Brain microvascular endothelial cell (primary cell): ENCODE measurements at regions not wholly inside any gene's neighbourhood (a gene's known extent, or its start where the extent isn't known, plus 50 kb on each side); places are given as distances from the start of the nearest gene placed in this dataset.

ENCODE experiments used
- DNase-seq: peaks from one replicate; pipeline ENCODE4 v3.0.0-alpha.2; 2020
- H3K27ac ChIP-seq: fragments of 250-450 bp; sonication (Bioruptor Pico); 2 replicates; pipeline ENCODE4 v1.5.1; 2020; ENCODE audit warnings: mild to moderate bottlenecking, moderate library complexity
- H3K27me3 ChIP-seq: fragments of 250-450 bp; sonication (Bioruptor Pico); replicated peaks from 2 replicates; pipeline ENCODE4 v1.5.1; 2020; ENCODE audit warnings: mild to moderate bottlenecking
- H3K36me3 ChIP-seq: fragments of 250-450 bp; sonication (Bioruptor Pico); replicated peaks from 2 replicates; pipeline ENCODE4 v1.5.1; 2020; ENCODE audit warnings: mild to moderate bottlenecking
- H3K4me3 ChIP-seq: 2 replicates; pipeline ENCODE4 v1.5.1; 2011; ENCODE audit warnings: low read depth, mild to moderate bottlenecking, control low read depth, low read length, moderate library complexity
- CTCF ChIP-seq: IDR thresholded peaks from 2 replicates; pipeline ENCODE4 v1.5.1; 2011; ENCODE audit warnings: low read depth, mild to moderate bottlenecking, moderate library complexity, low read length, control low read depth, inconsistent platforms; ENCODE audit errors: missing control alignments
- in situ Hi-C: cut with HindIII; loops from 2 replicates; pipeline ENCODE4 v1.10.0; 2017; ENCODE audit warnings: low sequenced_read_pairs, low pct_ligation_motif_present

DNA sequence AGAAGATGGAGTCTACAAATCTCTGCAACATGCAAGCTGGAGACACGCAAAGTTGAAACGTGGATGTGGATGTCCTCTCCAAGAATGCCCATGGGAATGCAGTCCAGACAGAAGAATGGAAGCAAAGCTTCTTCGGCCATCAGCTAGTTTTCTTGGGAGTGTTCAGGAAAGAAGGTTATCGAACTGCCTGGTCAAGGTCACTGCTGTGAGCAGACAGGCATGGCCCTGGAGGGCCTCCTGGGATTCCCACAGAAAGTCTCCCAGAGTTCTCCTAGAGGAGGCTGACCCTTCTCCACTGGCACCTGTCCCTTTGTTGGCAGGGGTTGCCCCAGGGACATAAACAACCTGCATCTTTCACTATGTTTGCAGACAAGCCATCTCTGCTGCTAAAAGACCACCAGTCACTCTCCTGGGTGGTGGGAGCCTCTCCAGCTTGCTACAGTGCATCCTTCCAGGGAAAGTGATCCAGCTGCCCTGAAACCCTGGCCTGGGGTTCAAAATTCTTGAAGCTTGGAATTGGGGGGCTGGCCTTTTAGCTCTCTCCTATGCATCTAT lies 265.8 kb downstream of the SYK start:
- no peak for TF ChIP-seq CTCF
- Histone ChIP-seq H3K36me3 (no peaks in the 10 kb centered on the region), H3K27me3 (no peaks in the 10 kb centered on the region), H3K4me3 (no peak overlapping the region), H3K27ac (no peak overlapping the region)
- no peak for DNase-seq
- in situ Hi-C loops: no loop called here

- Histone ChIP-seq H3K4me3 (no peak overlapping the region), H3K27ac (peak overlapping the region; percentile 94), H3K36me3 (no peaks in the 10 kb centered on the region), H3K27me3 (no peaks in the 10 kb centered on the region)
- TF ChIP-seq CTCF: no peak
- in situ Hi-C loops: no loop called here
- DNase-seq: peak; percentile 96
Observed at GRCh38 chr9:91071184-91071990, 269.8 kb downstream of the SYK start.

DNA sequence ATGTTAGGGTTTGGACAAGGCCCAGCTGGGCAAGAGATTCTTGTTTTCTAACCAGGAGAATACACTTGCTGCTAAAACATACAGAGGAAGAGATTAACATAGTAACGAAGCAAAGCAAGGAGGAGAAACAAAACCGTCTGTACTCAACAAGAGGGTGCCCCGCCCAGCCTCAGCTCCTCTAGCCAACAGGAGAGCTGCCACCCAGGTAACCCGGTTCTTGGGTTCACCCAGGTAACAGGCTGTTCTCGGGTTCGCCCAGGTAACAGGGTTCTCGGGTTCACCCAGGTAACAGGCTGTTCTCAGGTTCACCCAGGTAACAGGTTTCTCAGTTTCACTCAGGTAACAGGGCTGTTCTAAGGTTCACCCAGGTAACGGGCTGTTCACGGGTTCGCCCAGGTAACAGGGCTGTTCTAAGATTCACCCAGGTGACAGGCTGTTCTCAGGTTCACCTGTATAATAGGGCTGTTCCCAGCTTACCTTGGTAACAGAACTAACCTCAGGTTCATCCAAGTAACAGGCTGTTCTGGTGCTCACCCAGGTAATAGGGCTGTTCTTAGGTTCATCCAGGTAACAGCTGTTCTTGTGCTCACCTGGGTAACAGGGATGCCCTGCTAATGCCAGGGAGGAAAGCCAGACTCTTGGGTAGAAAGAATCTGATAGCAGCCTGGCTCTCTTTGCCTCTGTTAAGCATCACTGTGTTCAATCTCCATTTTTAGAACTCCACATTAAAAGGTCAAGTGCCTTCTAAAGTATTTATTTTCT lies 271.6 kb downstream of the SYK start:
- DNase-seq: no peak
- Histone ChIP-seq H3K27me3 (no peaks in the 10 kb centered on the region), H3K4me3 (no peak overlapping the region), H3K36me3 (no peaks in the 10 kb centered on the region), H3K27ac (no peak overlapping the region)
- in situ Hi-C loops: no loop called here
- TF ChIP-seq CTCF: no peak

DNA sequence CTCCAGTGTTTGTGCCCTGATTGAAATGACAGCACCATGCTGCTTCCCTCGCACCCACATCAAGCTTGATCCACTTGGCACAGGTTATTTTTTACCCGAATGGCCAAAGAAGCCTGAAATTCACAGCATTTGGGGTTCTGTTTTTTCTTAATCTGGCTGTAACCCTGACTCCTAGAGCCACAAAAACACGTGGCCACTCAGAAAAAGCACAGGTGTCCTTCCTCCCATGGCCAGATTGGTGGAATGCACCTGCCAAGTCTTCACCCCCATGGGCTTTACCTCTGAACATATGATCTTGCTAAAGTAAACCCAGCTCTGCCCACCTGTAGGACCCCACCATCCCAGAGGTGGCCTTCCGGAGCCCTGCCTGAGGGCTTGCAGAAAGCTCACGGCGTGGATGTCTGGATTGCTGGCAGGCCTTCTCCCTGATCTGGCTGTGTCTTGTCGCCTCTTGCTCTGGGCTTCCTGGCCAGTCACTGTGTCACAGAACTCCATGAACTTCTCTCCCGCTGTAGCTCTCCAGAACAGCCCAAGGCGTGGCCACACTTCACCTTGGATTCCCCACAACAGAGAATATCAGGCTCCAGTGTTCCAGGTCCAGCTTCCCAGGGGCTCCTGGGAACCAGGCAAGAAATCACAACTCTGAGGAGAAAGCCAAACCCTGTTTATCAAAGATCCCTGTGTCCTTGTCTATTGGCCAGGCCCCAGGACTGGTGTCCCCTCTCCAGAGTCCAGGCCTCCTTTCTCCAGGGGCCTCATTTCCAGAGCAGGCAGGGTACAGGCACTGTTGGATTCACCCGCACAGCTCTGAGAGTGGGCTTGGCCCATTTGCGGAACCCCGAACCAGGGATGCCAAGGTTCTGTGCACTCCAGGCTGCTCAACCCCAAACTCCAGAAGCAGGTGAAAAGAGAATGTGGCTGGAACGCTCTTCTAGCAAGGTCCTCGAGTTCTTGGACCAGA lies 272.5 kb downstream of the SYK start:
- in situ Hi-C loops: no loop called here
- Histone ChIP-seq H3K4me3 (no peak overlapping the region), H3K27ac (peak overlapping the region; percentile 16), H3K36me3 (no peaks in the 10 kb centered on the region), H3K27me3 (no peaks in the 10 kb centered on the region)
- DNase-seq: no peak
- no peak for TF ChIP-seq CTCF

DNA sequence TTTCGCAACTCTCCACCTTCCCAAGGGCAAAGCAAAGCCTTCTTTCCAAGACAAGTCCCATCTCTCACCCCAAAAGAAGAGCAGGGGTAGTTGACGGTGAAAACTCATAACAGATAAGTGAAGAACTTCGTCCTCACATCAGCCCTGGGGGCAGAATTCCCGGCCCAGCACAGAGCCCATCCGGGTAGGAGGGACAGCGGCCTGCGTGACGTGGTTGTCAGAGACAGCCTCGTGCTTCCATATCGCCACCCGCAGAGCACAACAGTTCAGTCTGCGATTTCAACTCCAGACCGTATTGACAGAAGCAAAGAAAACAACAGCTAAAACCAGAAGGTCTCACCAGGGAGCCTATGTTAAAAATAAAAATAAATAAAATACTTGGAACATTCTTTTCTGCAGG lies 273.2 kb downstream of the SYK start:
- in situ Hi-C loops: no loop called here
- Histone ChIP-seq H3K27ac (peak overlapping the region; percentile 16), H3K4me3 (no peak overlapping the region), H3K36me3 (no peaks in the 10 kb centered on the region), H3K27me3 (no peaks in the 10 kb centered on the region)
- no peak for TF ChIP-seq CTCF
- peak; percentile 55 for DNase-seq
